HepG2 (cell line): ENCODE measurements at regions not wholly inside any gene's neighbourhood (a gene's known extent, or its start where the extent isn't known, plus 50 kb on each side); places are given as distances from the start of the nearest gene placed in this dataset.

ENCODE experiments used
- ATAC-seq: fragments of 200-7000 bp; cut with Tn5 transposase; 3 replicates; pipeline ENCODE4 v1.9.1; 2020; ENCODE audit warnings: mild to moderate bottlenecking, moderate library complexity
- BruUV-seq: library from RNA; stranded (reverse); fragments of 400-500 nt; replicated peaks from 2 replicates; lab custom pipeline; 2021; lab: Mats Ljungman, UMichigan
- CTCF ChIA-PET: fragments of 300-600 bp; formaldehyde crosslinking; extraction: SDS; loops from one replicate; lab custom pipeline; 2021; ENCODE audit warnings: low total read pairs, inconsistent platforms, low intra/inter-chr PET ratio; lab: Yijun Ruan, JAX
- POLR2A ChIA-PET: fragments of 350-600 bp; sonication (Branson Sonifier 250); formaldehyde crosslinking; loops from one replicate; lab custom pipeline; 2020; ENCODE audit warnings: antibody characterized with exemption, inconsistent platforms; lab: Yijun Ruan, JAX
- DNase-seq: peaks from one replicate; pipeline ENCODE4 v3.0.0-alpha.2; 2015; ENCODE audit warnings: low spot score
- FAIRE-seq: peaks from 3 replicates; lab custom pipeline; 2011; peaks lifted over from hg19 to GRCh38; lab: Jason Lieb, UNC
- H2AFZ ChIP-seq: one replicate; pipeline ENCODE4 v1.6.1; 2011; ENCODE audit warnings: low read length, inconsistent platforms
- H3K27ac ChIP-seq: fragments of 300-600 bp; 3 replicates; pipeline ENCODE4 v1.8.0; 2011; ENCODE audit warnings: mixed run types, mild to moderate bottlenecking, mixed read lengths, low read length, inconsistent platforms; ENCODE audit not compliant: insufficient read depth; ENCODE audit errors: extremely low read length
- H3K27me3 ChIP-seq, 2 experiments: fragments of 200-600 bp in 1 of 2; 2 replicates in 1 of 2; 3 replicates in 1 of 2; pipeline versions ENCODE4 v1.6.0 to v1.8.0; 2011; ENCODE audit warnings: low read length in 2 of 2, mild to moderate bottlenecking in 2 of 2, moderate library complexity in 2 of 2, inconsistent platforms in 1 of 2; ENCODE audit not compliant: insufficient read depth in 2 of 2, control insufficient read depth in 1 of 2
- H3K36me3 ChIP-seq, 2 experiments: fragments of 200-600 bp in 1 of 2; replicated peaks in 1 of 2; 2 replicates in 1 of 2; 3 replicates in 1 of 2; pipeline versions ENCODE4 v1.5.1 to v1.8.0; 2011; ENCODE audit warnings: low read length in 2 of 2, inconsistent platforms in 1 of 2; ENCODE audit not compliant: insufficient read depth in 2 of 2, control insufficient read depth in 1 of 2
- H3K4me1 ChIP-seq: 2 replicates; pipeline ENCODE4 v1.5.1; 2012; ENCODE audit warnings: low read length, inconsistent platforms; ENCODE audit not compliant: insufficient read depth
- H3K4me2 ChIP-seq: 2 replicates; pipeline ENCODE4 v1.6.0; 2011; ENCODE audit warnings: low read depth, low read length, inconsistent platforms
- H3K4me3 ChIP-seq, 3 experiments: fragments of 200-600 bp in 1 of 3; sonication (generic), shearing (Covaris generic) in 1 of 3; replicated peaks in 1 of 3; 2 replicates each; pipeline ENCODE4 v1.5.1; 2011 to 2016; ENCODE audit warnings: low read length in 3 of 3, inconsistent platforms in 2 of 3, low read depth in 2 of 3, mild to moderate bottlenecking in 2 of 3, control low read depth in 1 of 3, mixed read lengths in 1 of 3; ENCODE audit not compliant: insufficient read depth in 1 of 3
- H3K79me2 ChIP-seq: one replicate; pipeline ENCODE4 v1.6.1; 2011; ENCODE audit warnings: low read length, inconsistent platforms; ENCODE audit not compliant: insufficient read depth
- H3K9ac ChIP-seq: 2 replicates; pipeline ENCODE4 v1.6.0; 2011; ENCODE audit warnings: mild to moderate bottlenecking, low read depth, low read length, inconsistent platforms; ENCODE audit not compliant: insufficient read depth
- H3K9me3 ChIP-seq: 2 replicates; pipeline ENCODE4 v1.5.1; 2012; ENCODE audit warnings: mild to moderate bottlenecking, low read length
- H4K20me1 ChIP-seq: 2 replicates; pipeline ENCODE4 v1.6.0; 2011; ENCODE audit warnings: inconsistent platforms, mild to moderate bottlenecking, low read length, moderate library complexity; ENCODE audit not compliant: insufficient read depth
- ATF1 ChIP-seq: IDR thresholded peaks from 2 replicates; pipeline ENCODE4 v1.6.1; 2016; ENCODE audit warnings: mild to moderate bottlenecking, control low read depth
- CBFB ChIP-seq: sonication (generic); formaldehyde crosslinking; IDR thresholded peaks from 2 replicates; pipeline ENCODE4 v1.4.0; 2020; ENCODE audit warnings: missing genetic modification reagents
- CBX2 ChIP-seq, 2 experiments: fragments of 200-600 bp in 1 of 2; sonication (generic); formaldehyde crosslinking in 1 of 2; IDR thresholded peaks; 2 replicates each; pipeline versions ENCODE4 v1.7.0 to v1.8.1; 2018 to 2022; ENCODE audit warnings: low read depth in 2 of 2, low read length in 1 of 2, mild to moderate bottlenecking in 1 of 2, missing genetic modification reagents in 1 of 2
- FOXA3 ChIP-seq: IDR thresholded peaks from 2 replicates; pipeline ENCODE4 v1.6.1; 2016; ENCODE audit warnings: missing genetic modification reagents, missing compliant biosample characterization
- GLMP ChIP-seq: sonication (generic); formaldehyde crosslinking; IDR thresholded peaks from 2 replicates; pipeline ENCODE4 v1.9.0; 2021; ENCODE audit warnings: missing genetic modification reagents, mild to moderate bottlenecking, borderline replicate concordance
- HDAC1 ChIP-seq: sonication (generic); formaldehyde crosslinking; IDR thresholded peaks from 2 replicates; pipeline ENCODE4 v1.5.1; 2020; ENCODE audit warnings: mild to moderate bottlenecking, missing genetic modification reagents
- MIER3 ChIP-seq: IDR thresholded peaks from 2 replicates; pipeline ENCODE4 v1.6.1; 2016; ENCODE audit warnings: missing compliant biosample characterization, borderline replicate concordance
- SP1 ChIP-seq, 2 experiments: fragments of 450-650 bp in 1 of 2; sonication (generic) in 1 of 2; formaldehyde crosslinking in 1 of 2; IDR thresholded peaks; 2 replicates each; pipeline versions ENCODE4 v1.4.0 to v1.6.1; 2016 to 2020; ENCODE audit warnings: missing genetic modification reagents in 1 of 2
- SP140L ChIP-seq: sonication (generic); formaldehyde crosslinking; IDR thresholded peaks from 2 replicates; pipeline ENCODE4 v1.4.0; 2020; ENCODE audit warnings: missing genetic modification reagents, borderline replicate concordance
- ZBTB3 ChIP-seq: sonication (generic); formaldehyde crosslinking; IDR thresholded peaks from 2 replicates; pipeline ENCODE4 v1.4.0; 2020; ENCODE audit warnings: low read depth, mild to moderate bottlenecking, moderate library complexity, missing genetic modification reagents, borderline replicate concordance
- ZC3H4 ChIP-seq: sonication (generic); formaldehyde crosslinking; IDR thresholded peaks from 2 replicates; pipeline ENCODE4 v1.4.0; 2020; ENCODE audit warnings: missing genetic modification reagents, borderline replicate concordance
- ZEB1 ChIP-seq: IDR thresholded peaks from 2 replicates; pipeline ENCODE4 v1.6.1; 2012; ENCODE audit warnings: mild to moderate bottlenecking, low read depth, inconsistent platforms; ENCODE audit not compliant: insufficient replicate concordance
- ZNF138 ChIP-seq: sonication (generic); formaldehyde crosslinking; IDR thresholded peaks from 2 replicates; pipeline ENCODE4 v1.5.0; 2020; ENCODE audit warnings: mild to moderate bottlenecking, low read depth, missing genetic modification reagents
- ZNF235 ChIP-seq: sonication (generic); formaldehyde crosslinking; IDR thresholded peaks from 2 replicates; pipeline ENCODE4 v1.8.1; 2023; ENCODE audit warnings: mild to moderate bottlenecking, missing genetic modification reagents, borderline replicate concordance
- ZNF776 ChIP-seq: sonication (generic); formaldehyde crosslinking; IDR thresholded peaks from 2 replicates; pipeline ENCODE4 v1.4.0; 2020; ENCODE audit warnings: mild to moderate bottlenecking, missing genetic modification reagents
- WGBS: methylation state at CpG from one replicate; pipeline ENCODE4 v1.1.6; 2017; ENCODE audit warnings: low lambda C conversion rate; 5-methylcytosine and 5-hydroxymethylcytosine counted together
- in situ Hi-C: cut with HindIII; loops from 2 replicates; pipeline ENCODE4 v1.10.0; 2017; ENCODE audit warnings: low pct_unique_long_range_greater_than_20kb; ENCODE audit not compliant: extremely low pct_ligation_motif_present
- intact Hi-C: fragments of 100-400 bp; cut with micrococcal nuclease; formaldehyde crosslinking; loops from one replicate; pipeline ENCODE4 v1.10.0; 2022; ENCODE audit not compliant: unreplicated experiment
- TF ChIP-seq, protein P1 (sequence below): sonication (generic); formaldehyde crosslinking; IDR thresholded peaks from 2 replicates; pipeline ENCODE4 v1.4.0; 2020; ENCODE audit warnings: missing genetic modification reagents
- TF ChIP-seq, protein P2 (sequence below): IDR thresholded peaks from 2 replicates; pipeline ENCODE4 v1.6.1; 2016; ENCODE audit warnings: low read depth, missing genetic modification reagents, missing compliant biosample characterization

- Histone ChIP-seq H3K4me2 (no peak overlapping the region), H4K20me1 (no peaks in the 10 kb centered on the region), H2AFZ (no peak overlapping the region), H3K79me2 (no peaks in the 10 kb centered on the region), H3K4me1 (no peaks in the 10 kb centered on the region), H3K9me3 (no peaks in the 10 kb centered on the region; the same call in 1 of the 2 replicates), H3K9ac (no peak overlapping the region), H3K27me3 (peaks cover 0 to 3% of the 10 kb centered on the region in 2 experiments; a peak in 2 of 5 replicates), H3K27ac (no peak overlapping the region), H3K36me3 (no peaks in the 10 kb centered on the region), H3K4me3 (no peak overlapping the region)
- CTCF ChIA-PET = no interaction called here
- POLR2A ChIA-PET = no interaction called here
- FAIRE-seq (no peak), DNase-seq (no peak), ATAC-seq (no peak)
- intact Hi-C loops (no loop called here), in situ Hi-C loops (no loop called here)
- BruUV-seq = no TSS peak
- WGBS = 29% methylated on average over 7 of the region's 7 CpGs
- TF ChIP-seq, protein P1, sequence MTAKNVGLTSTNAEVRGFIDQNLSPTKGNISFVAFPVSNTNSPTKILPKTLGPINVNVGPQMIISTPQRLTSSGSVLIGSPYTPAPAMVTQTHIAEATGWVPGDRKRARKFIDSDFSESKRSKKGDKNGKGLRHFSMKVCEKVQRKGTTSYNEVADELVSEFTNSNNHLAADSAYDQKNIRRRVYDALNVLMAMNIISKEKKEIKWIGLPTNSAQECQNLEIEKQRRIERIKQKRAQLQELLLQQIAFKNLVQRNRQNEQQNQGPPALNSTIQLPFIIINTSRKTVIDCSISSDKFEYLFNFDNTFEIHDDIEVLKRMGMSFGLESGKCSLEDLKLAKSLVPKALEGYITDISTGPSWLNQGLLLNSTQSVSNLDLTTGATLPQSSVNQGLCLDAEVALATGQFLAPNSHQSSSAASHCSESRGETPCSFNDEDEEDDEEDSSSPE (CRISPR knock-in tag) = no peak
- TF ChIP-seq SP140L = no peak
- TF ChIP-seq CBX2 (IDR thresholded peaks at IDR 0.05; ENCODE audit: low read depth, low read length) = no peak
- no peak for TF ChIP-seq CBX2 (CRISPR knock-in tag; IDR thresholded peaks at IDR 0.05; ENCODE audit: low read depth)
- TF ChIP-seq GLMP (CRISPR knock-in tag) = no peak
- TF ChIP-seq ATF1 (CRISPR knock-in tag) = no peak
- TF ChIP-seq ZNF235 (CRISPR knock-in tag) = no peak
- TF ChIP-seq CBFB (CRISPR knock-in tag) = no peak
- no peak for TF ChIP-seq ZNF138 (CRISPR knock-in tag)
- TF ChIP-seq, protein P2, sequence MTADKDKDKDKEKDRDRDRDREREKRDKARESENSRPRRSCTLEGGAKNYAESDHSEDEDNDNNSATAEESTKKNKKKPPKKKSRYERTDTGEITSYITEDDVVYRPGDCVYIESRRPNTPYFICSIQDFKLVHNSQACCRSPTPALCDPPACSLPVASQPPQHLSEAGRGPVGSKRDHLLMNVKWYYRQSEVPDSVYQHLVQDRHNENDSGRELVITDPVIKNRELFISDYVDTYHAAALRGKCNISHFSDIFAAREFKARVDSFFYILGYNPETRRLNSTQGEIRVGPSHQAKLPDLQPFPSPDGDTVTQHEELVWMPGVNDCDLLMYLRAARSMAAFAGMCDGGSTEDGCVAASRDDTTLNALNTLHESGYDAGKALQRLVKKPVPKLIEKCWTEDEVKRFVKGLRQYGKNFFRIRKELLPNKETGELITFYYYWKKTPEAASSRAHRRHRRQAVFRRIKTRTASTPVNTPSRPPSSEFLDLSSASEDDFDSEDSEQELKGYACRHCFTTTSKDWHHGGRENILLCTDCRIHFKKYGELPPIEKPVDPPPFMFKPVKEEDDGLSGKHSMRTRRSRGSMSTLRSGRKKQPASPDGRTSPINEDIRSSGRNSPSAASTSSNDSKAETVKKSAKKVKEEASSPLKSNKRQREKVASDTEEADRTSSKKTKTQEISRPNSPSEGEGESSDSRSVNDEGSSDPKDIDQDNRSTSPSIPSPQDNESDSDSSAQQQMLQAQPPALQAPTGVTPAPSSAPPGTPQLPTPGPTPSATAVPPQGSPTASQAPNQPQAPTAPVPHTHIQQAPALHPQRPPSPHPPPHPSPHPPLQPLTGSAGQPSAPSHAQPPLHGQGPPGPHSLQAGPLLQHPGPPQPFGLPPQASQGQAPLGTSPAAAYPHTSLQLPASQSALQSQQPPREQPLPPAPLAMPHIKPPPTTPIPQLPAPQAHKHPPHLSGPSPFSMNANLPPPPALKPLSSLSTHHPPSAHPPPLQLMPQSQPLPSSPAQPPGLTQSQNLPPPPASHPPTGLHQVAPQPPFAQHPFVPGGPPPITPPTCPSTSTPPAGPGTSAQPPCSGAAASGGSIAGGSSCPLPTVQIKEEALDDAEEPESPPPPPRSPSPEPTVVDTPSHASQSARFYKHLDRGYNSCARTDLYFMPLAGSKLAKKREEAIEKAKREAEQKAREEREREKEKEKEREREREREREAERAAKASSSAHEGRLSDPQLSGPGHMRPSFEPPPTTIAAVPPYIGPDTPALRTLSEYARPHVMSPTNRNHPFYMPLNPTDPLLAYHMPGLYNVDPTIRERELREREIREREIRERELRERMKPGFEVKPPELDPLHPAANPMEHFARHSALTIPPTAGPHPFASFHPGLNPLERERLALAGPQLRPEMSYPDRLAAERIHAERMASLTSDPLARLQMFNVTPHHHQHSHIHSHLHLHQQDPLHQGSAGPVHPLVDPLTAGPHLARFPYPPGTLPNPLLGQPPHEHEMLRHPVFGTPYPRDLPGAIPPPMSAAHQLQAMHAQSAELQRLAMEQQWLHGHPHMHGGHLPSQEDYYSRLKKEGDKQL = no peak
- no peak for TF ChIP-seq FOXA3 (CRISPR knock-in tag)
- no peak for TF ChIP-seq ZBTB3
- no peak for TF ChIP-seq ZNF776 (CRISPR knock-in tag)
- no peak for TF ChIP-seq MIER3 (CRISPR knock-in tag)
- no peak for TF ChIP-seq ZC3H4
- TF ChIP-seq HDAC1 = no peak
- no peak for TF ChIP-seq ZEB1
- TF ChIP-seq SP1 (IDR thresholded peaks at IDR 0.05) = no peak
- no peak for TF ChIP-seq SP1 (CRISPR knock-in tag; IDR thresholded peaks at IDR 0.05)
Measured at GRCh38 chr1:232335261-232335660, 294.7 kb downstream of the SIPA1L2 start.
